ENCODE measurements at regions not wholly inside any gene's neighbourhood (a gene's known extent, or its start where the extent isn't known, plus 50 kb on each side); places are given as distances from the start of the nearest gene placed in this dataset.

GRCh38 chr17:71866095-71866494 is 254.7 kb upstream of the SOX9 start (continued):
- TF ChIP-seq CREB1 (IDR thresholded peaks at IDR 0.05) (no peak), EZH2 (IDR thresholded peaks at IDR 0.05; ENCODE audit: low read depth, low read length, severe bottlenecking) (no peak), USF2 (IDR thresholded peaks at IDR 0.05; ENCODE audit: low read length) (no peak), KDM1A (IDR thresholded peaks at IDR 0.05; ENCODE audit: borderline replicate concordance, low read length) (no peak)
